Parathyroid adenoma (tissue), 2 donors: ENCODE measurements at regions not wholly inside any gene's neighbourhood (a gene's known extent, or its start where the extent isn't known, plus 50 kb on each side); places are given as distances from the start of the nearest gene placed in this dataset.

ENCODE experiments used
- H2AFZ ChIP-seq: fragments of 300-600 bp; sonication (generic); one replicate; pipeline ENCODE4 v1.7.0; 2017; ENCODE audit warnings: antibody characterized with exemption, mild to moderate bottlenecking
- H3K27ac ChIP-seq: fragments of 300-600 bp; sonication (generic); one replicate; pipeline ENCODE4 v1.7.0; 2017
- H3K27me3 ChIP-seq: fragments of 300-600 bp; sonication (generic); one replicate; pipeline ENCODE4 v1.7.0; 2017; ENCODE audit warnings: low read length; ENCODE audit not compliant: control insufficient read depth, insufficient read depth
- H3K36me3 ChIP-seq: fragments of 300-600 bp; sonication (generic); one replicate; pipeline ENCODE4 v1.7.0; 2017; ENCODE audit warnings: low read length; ENCODE audit not compliant: control insufficient read depth, insufficient read depth
- H3K4me1 ChIP-seq: fragments of 300-600 bp; sonication (generic); one replicate; pipeline ENCODE4 v1.7.0; 2017; ENCODE audit warnings: control low read depth
- H3K4me2 ChIP-seq: fragments of 300-600 bp; sonication (generic); one replicate; pipeline ENCODE4 v1.7.0; 2017; ENCODE audit warnings: low read length
- H3K4me3 ChIP-seq: fragments of 300-600 bp; sonication (generic); one replicate; pipeline ENCODE4 v1.7.0; 2017; ENCODE audit warnings: low read depth, low read length
- H3K79me2 ChIP-seq: fragments of 300-600 bp; sonication (generic); one replicate; pipeline ENCODE4 v1.7.0; 2017; ENCODE audit warnings: control low read depth
- H3K9ac ChIP-seq: fragments of 300-600 bp; sonication (generic); one replicate; pipeline ENCODE4 v1.7.0; 2017; ENCODE audit warnings: mild to moderate bottlenecking
- H3K9me3 ChIP-seq: fragments of 300-600 bp; sonication (generic); one replicate; pipeline ENCODE4 v1.7.0; 2017; ENCODE audit warnings: low read length; ENCODE audit not compliant: control insufficient read depth
- CTCF ChIP-seq: fragments of 300-600 bp; sonication (generic); IDR thresholded peaks from one replicate; pipeline ENCODE4 v1.7.0; 2017; ENCODE audit warnings: antibody characterized with exemption, mild to moderate bottlenecking
- donor health status: primary hyperparathyroidism.

- Histone ChIP-seq H3K27me3 (no peaks in the 10 kb centered on the region), H3K4me3 (no peak overlapping the region), H3K4me1 (no peaks in the 10 kb centered on the region), H3K4me2 (no peak overlapping the region), H3K36me3 (no peaks in the 10 kb centered on the region), H3K9me3 (no peaks in the 10 kb centered on the region), H2AFZ (no peak overlapping the region), H3K79me2 (no peaks in the 10 kb centered on the region), H3K9ac (no peak overlapping the region), H3K27ac (no peak overlapping the region)
- no peak for TF ChIP-seq CTCF
Observed at GRCh38 chr7:24381894-24382505, 98.0 kb downstream of the NPY start.

- no peak overlapping the region for H3K4me3 ChIP-seq
- H3K4me2 ChIP-seq = no peak overlapping the region
- no peaks in the 10 kb centered on the region for H3K79me2 ChIP-seq
- no peaks in the 10 kb centered on the region for H3K36me3 ChIP-seq
- no peaks in the 10 kb centered on the region for H3K9me3 ChIP-seq
- H3K9ac ChIP-seq = no peak overlapping the region
- no peaks in the 10 kb centered on the region for H3K4me1 ChIP-seq
- H2AFZ ChIP-seq = no peak overlapping the region
- H3K27ac ChIP-seq = no peak overlapping the region
- TF ChIP-seq CTCF = no peak
- no peaks in the 10 kb centered on the region for H3K27me3 ChIP-seq
Observed at GRCh38 chr7:24383055-24383454, 99.1 kb downstream of the NPY start.

GRCh38 chr7:24384362-24385030, 100.5 kb downstream of the NPY start:
- Histone ChIP-seq H3K4me2 (no peak overlapping the region), H2AFZ (no peak overlapping the region), H3K36me3 (no peaks in the 10 kb centered on the region), H3K4me3 (no peak overlapping the region), H3K79me2 (no peaks in the 10 kb centered on the region), H3K27me3 (no peaks in the 10 kb centered on the region), H3K4me1 (no peaks in the 10 kb centered on the region), H3K9me3 (no peaks in the 10 kb centered on the region), H3K9ac (no peak overlapping the region), H3K27ac (no peak overlapping the region)
- no peak for TF ChIP-seq CTCF

- H3K27me3 ChIP-seq = no peaks in the 10 kb centered on the region
- H3K9ac ChIP-seq = no peak overlapping the region
- no peak overlapping the region for H3K27ac ChIP-seq
- H3K4me1 ChIP-seq = no peaks in the 10 kb centered on the region
- TF ChIP-seq CTCF = no peak
- H3K4me2 ChIP-seq = no peak overlapping the region
- no peaks in the 10 kb centered on the region for H3K79me2 ChIP-seq
- no peaks in the 10 kb centered on the region for H3K9me3 ChIP-seq
- no peaks in the 10 kb centered on the region for H3K36me3 ChIP-seq
- H3K4me3 ChIP-seq = no peak overlapping the region
- no peak overlapping the region for H2AFZ ChIP-seq
Observed at GRCh38 chr7:24388212-24388611, 104.2 kb downstream of the NPY start.
